Lung (tissue), 11 donors: ENCODE measurements at regions not wholly inside any gene's neighbourhood (a gene's known extent, or its start where the extent isn't known, plus 50 kb on each side); places are given as distances from the start of the nearest gene placed in this dataset.

Source experiments
- ATAC-seq: fragments of 200-7000 bp; cut with Tn5 transposase; one replicate; pipeline ENCODE4 v1.9.1; 2020; ENCODE audit warnings: moderate number of reproducible peaks; ENCODE audit not compliant: insufficient read depth, low FRiP score
- DNase-seq, 3 donors: peaks; one replicate each; pipeline ENCODE4 v3.0.0-alpha.2; 2013 to 2017
- H3K27ac ChIP-seq, 2 donors: one replicate each; pipeline ENCODE4 v1.5.1; 2013; ENCODE audit warnings: mild to moderate bottlenecking in 2 of 2, moderate library complexity in 2 of 2, control low read depth in 1 of 2, inconsistent platforms in 1 of 2, low read depth in 1 of 2, low read length in 1 of 2
- H3K27me3 ChIP-seq, 3 donors: one replicate each; pipeline ENCODE4 v1.5.1; 2013; ENCODE audit warnings: low read length in 2 of 3; ENCODE audit not compliant: control insufficient read depth in 3 of 3, insufficient read depth in 3 of 3
- H3K36me3 ChIP-seq, 4 donors: one replicate each; pipeline ENCODE4 v1.5.1; 2013; ENCODE audit warnings: low read length in 4 of 4, mild to moderate bottlenecking in 1 of 4, moderate library complexity in 1 of 4; ENCODE audit not compliant: control insufficient read depth in 4 of 4, insufficient read depth in 4 of 4
- H3K4me1 ChIP-seq, 5 donors: one replicate each; pipeline ENCODE4 v1.5.1; 2013; ENCODE audit warnings: low read length in 5 of 5, mild to moderate bottlenecking in 2 of 5, moderate library complexity in 1 of 5; ENCODE audit not compliant: control insufficient read depth in 5 of 5, insufficient read depth in 5 of 5
- H3K4me3 ChIP-seq: one replicate; pipeline ENCODE4 v1.5.1; 2013; ENCODE audit warnings: mild to moderate bottlenecking, control low read depth, moderate library complexity
- H3K9ac ChIP-seq, 2 donors: one replicate each; pipeline ENCODE4 v1.5.1; 2013; ENCODE audit warnings: low read length in 2 of 2, control low read depth in 1 of 2; ENCODE audit not compliant: insufficient read depth in 1 of 2
- H3K9me3 ChIP-seq, 4 donors: one replicate each; pipeline ENCODE4 v1.5.1; 2013; ENCODE audit warnings: low read length in 3 of 4, mild to moderate bottlenecking in 1 of 4, moderate library complexity in 1 of 4; ENCODE audit not compliant: control insufficient read depth in 4 of 4, insufficient read depth in 3 of 4
- WGBS, 2 donors: extraction: QIAGEN DNeasy Blood & Tissue Kit; methylation state at CpG; one replicate each; pipeline ENCODE4 v1.1.7; 2013; 5-methylcytosine and 5-hydroxymethylcytosine counted together
- TF ChIP-seq, protein P1 (sequence below): IDR thresholded peaks from 2 replicates; pipeline ENCODE4 v1.5.1; 2012; ENCODE audit warnings: mild to moderate bottlenecking; ENCODE audit errors: control extremely low read depth, extremely low read depth
- donor health status: control.
- donor health status: control.
- donor health status: Bipolar disorder and iron deficiency.
- donor health status: healthy.
- donor health status: DM: yes; HTN: yes; CAD: no.

DNA sequence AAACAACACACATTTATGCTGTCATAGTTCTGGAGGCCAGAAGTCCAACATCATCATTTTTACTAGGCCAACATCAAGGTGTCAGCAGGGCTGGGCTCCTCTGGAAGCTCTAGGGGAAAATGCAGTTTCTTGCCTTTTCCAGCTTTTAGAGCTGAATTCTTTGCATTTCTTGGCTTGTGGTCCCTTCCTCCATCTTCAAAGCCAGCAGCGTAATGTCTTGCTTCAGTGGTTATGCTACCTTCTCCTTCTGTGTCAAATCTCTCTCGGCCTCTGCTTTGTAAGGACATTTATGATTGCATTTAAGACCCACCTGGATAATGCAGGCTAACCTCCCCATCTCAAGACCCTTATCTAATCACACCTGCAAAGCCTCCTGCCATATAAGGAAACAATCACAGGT, 66.5 kb upstream of the ANKRD1 start:
- H3K27ac ChIP-seq = no peak overlapping the region
- DNase-seq (no peak), ATAC-seq (no peak)
- peaks cover 0 to 3% (median 0%) of the 10 kb centered on the region in 5 donors for H3K4me1 ChIP-seq
- TF ChIP-seq, protein P1, sequence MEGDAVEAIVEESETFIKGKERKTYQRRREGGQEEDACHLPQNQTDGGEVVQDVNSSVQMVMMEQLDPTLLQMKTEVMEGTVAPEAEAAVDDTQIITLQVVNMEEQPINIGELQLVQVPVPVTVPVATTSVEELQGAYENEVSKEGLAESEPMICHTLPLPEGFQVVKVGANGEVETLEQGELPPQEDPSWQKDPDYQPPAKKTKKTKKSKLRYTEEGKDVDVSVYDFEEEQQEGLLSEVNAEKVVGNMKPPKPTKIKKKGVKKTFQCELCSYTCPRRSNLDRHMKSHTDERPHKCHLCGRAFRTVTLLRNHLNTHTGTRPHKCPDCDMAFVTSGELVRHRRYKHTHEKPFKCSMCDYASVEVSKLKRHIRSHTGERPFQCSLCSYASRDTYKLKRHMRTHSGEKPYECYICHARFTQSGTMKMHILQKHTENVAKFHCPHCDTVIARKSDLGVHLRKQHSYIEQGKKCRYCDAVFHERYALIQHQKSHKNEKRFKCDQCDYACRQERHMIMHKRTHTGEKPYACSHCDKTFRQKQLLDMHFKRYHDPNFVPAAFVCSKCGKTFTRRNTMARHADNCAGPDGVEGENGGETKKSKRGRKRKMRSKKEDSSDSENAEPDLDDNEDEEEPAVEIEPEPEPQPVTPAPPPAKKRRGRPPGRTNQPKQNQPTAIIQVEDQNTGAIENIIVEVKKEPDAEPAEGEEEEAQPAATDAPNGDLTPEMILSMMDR = no peak
- 90 to 96% methylated on average over 2 of the region's 2 CpGs for WGBS, 2 donors
- peaks cover 0 to 3% (median 0%) of the 10 kb centered on the region in 4 donors for H3K9me3 ChIP-seq
- H3K9ac ChIP-seq = no peak overlapping the region
- no peaks in the 10 kb centered on the region for H3K27me3 ChIP-seq
- no peak overlapping the region for H3K4me3 ChIP-seq
- H3K36me3 ChIP-seq = no peaks in the 10 kb centered on the region

DNA sequence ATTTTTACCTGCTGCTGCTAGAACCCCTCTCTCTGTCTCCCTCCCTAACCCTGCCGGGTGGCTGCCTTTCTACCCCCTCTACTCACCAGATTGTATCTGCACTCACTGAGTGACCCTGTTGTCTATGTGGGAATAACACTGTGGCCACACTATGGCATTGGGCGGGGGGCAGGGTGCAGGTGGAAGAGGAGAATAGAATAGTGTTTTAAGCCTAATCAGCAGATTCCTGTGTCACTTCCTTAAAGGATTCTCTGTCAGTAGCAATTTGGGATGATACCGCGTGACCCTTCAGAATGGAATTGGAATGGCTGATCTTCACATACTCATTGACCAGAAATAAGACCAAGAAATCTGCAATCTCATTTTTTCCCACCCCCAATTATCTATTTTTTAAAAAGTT, 67.1 kb upstream of the ANKRD1 start:
- peaks cover 0 to 3% (median 0%) of the 10 kb centered on the region in 4 donors for H3K9me3 ChIP-seq
- no peaks in the 10 kb centered on the region for H3K27me3 ChIP-seq
- no peak overlapping the region for H3K27ac ChIP-seq
- no peak overlapping the region for H3K9ac ChIP-seq
- H3K36me3 ChIP-seq = no peaks in the 10 kb centered on the region
- ATAC-seq (no peak), DNase-seq (no peak)
- peaks cover 0 to 3% (median 0%) of the 10 kb centered on the region in 5 donors for H3K4me1 ChIP-seq
- 94 to 96% methylated on average over 4 of the region's 4 CpGs for WGBS, 2 donors
- no peak overlapping the region for H3K4me3 ChIP-seq
- TF ChIP-seq, protein P1 = no peak

DNA sequence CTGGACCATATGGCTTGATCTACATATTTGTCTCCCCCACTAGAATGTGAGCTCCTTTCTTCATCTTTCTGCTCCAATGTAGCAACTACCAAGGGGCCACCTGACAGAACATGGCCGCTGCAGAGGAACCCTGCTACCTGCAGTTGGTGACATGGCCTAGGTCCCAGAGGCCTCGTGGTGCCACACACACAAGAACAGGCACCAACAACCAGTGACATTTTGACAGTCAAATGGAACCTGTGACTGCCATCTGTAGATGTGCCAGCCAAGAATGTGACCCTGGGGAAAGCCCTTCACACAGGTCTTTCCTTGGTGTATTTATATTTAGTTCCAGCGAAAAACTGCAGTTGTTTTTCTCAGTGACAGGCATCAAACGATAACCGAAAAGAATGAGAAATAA, 67.9 kb upstream of the ANKRD1 start:
- H3K27ac ChIP-seq = peak overlapping the region in 1 of 2 donors; percentile 42
- H3K27me3 ChIP-seq = no peaks in the 10 kb centered on the region
- TF ChIP-seq, protein P1 = no peak
- 87 to 91% methylated on average over 5 of the region's 5 CpGs for WGBS, 2 donors
- DNase-seq (no peak), ATAC-seq (no peak)
- H3K4me1 ChIP-seq = peaks cover 0 to 3% (median 0%) of the 10 kb centered on the region in 5 donors
- H3K9ac ChIP-seq = no peak overlapping the region
- peaks cover 0 to 3% (median 0%) of the 10 kb centered on the region in 4 donors for H3K9me3 ChIP-seq
- H3K4me3 ChIP-seq = no peak overlapping the region
- no peaks in the 10 kb centered on the region for H3K36me3 ChIP-seq

DNA sequence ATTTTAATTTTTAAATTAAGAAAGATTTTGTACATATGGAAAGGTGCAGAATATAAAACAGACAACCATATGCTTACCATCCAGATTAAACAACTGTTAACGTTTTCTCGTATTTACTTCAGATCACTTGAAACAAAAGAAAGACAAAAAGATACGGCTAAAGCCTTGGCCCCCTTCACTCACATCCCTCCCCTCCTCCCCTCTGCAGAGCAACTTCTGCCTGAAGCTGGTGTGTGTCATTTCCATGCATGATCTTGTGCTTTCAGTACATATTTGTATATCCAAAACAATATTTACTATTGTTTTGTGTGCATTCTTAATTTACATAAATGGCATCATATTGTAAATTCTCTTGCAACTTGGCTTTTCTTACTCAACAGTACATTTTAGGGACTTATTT, 68.5 kb upstream of the ANKRD1 start:
- no peak overlapping the region for H3K9ac ChIP-seq
- WGBS, 2 donors = 90 to 97% methylated on average over 3 of the region's 3 CpGs

More for the DNA sequence above, 68.5 kb upstream of the ANKRD1 start:
- H3K27ac ChIP-seq = no peak overlapping the region
- H3K9me3 ChIP-seq = peaks cover 0 to 3% (median 0%) of the 10 kb centered on the region in 4 donors
- peaks cover 0 to 3% (median 0%) of the 10 kb centered on the region in 5 donors for H3K4me1 ChIP-seq
- ATAC-seq (no peak), DNase-seq (no peak)
- no peak overlapping the region for H3K4me3 ChIP-seq
- H3K36me3 ChIP-seq = no peaks in the 10 kb centered on the region
- no peaks in the 10 kb centered on the region for H3K27me3 ChIP-seq
- TF ChIP-seq, protein P1 = no peak
